Transverse colon (tissue), 4 donors: ENCODE measurements at regions not wholly inside any gene's neighbourhood (a gene's known extent, or its start where the extent isn't known, plus 50 kb on each side); places are given as distances from the start of the nearest gene placed in this dataset.

ENCODE experiments used
- DNase-seq: peaks from one replicate; pipeline ENCODE4 v3.0.0-alpha.2; 2019
- H3K27ac ChIP-seq, 4 donors: fragments of 200-600 bp; sonication (generic); 2 replicates each; pipeline ENCODE4 v1.5.1; 2016 to 2018; ENCODE audit warnings: inconsistent platforms in 4 of 4
- H3K27me3 ChIP-seq: fragments of 200-600 bp; sonication (generic); 2 replicates; pipeline ENCODE4 v1.5.1; 2017; ENCODE audit warnings: inconsistent platforms
- H3K36me3 ChIP-seq, 4 donors: fragments of 200-600 bp; sonication (generic); 2 replicates each; pipeline ENCODE4 v1.5.1; 2017 to 2019; ENCODE audit warnings: inconsistent platforms in 4 of 4
- H3K4me1 ChIP-seq, 4 donors: fragments of 200-600 bp; sonication (generic); 2 replicates each; pipeline ENCODE4 v1.5.1; 2017 to 2020; ENCODE audit warnings: inconsistent platforms in 4 of 4
- H3K4me3 ChIP-seq, 4 donors: fragments of 200-600 bp; sonication (generic); 1 replicate in 1 of 4; 2 replicates in 3 of 4; pipeline versions ENCODE4 v1.5.1 to v1.6.1; 2017 to 2019; ENCODE audit warnings: inconsistent platforms in 4 of 4
- H3K9me3 ChIP-seq, 2 donors: fragments of 200-600 bp; sonication (generic); 2 replicates each; pipeline ENCODE4 v1.5.1; 2017 to 2019; ENCODE audit warnings: inconsistent platforms in 2 of 2
- CTCF ChIP-seq, 5 experiments: fragments of 200-600 bp in 3 of 5; fragments of 450-650 bp in 2 of 5; sonication (generic) in 3 of 5; IDR thresholded peaks; 1 replicate in 2 of 5; 2 replicates in 3 of 5; pipeline ENCODE4 v1.5.1; 2016 to 2017; ENCODE audit warnings: antibody characterized with exemption in 5 of 5, inconsistent platforms in 3 of 5, mild to moderate bottlenecking in 2 of 5, moderate library complexity in 1 of 5
- EP300 ChIP-seq: sonication (generic); formaldehyde crosslinking; IDR thresholded peaks from one replicate; pipeline ENCODE4 v1.6.1; 2017; ENCODE audit warnings: antibody characterized with exemption, low read depth
- POLR2A ChIP-seq: fragments of 450-650 bp; IDR thresholded peaks from one replicate; pipeline ENCODE4 v1.6.1; 2016; ENCODE audit warnings: antibody characterized with exemption, mild to moderate bottlenecking, moderate library complexity
- POLR2AphosphoS5 ChIP-seq, 3 donors: sonication (generic); formaldehyde crosslinking; IDR thresholded peaks; one replicate each; pipeline ENCODE4 v1.6.1; 2016; ENCODE audit warnings: antibody characterized with exemption in 3 of 3
- WGBS, 2 donors: methylation state at CpG; one replicate each; pipeline ENCODE4 v1.1.5; 2018; ENCODE audit warnings: low coverage in 1 of 2; 5-methylcytosine and 5-hydroxymethylcytosine counted together
- in situ Hi-C, 4 donors: fragments of 200-750 bp; cut with MboI; loops; one replicate each; pipeline versions ENCODE4 v1.15.0 to v1.15.1; 2017; ENCODE audit warnings: low sequenced_read_pairs in 3 of 4, low pct_ligation_motif_present in 1 of 4, low pct_unique_long_range_greater_than_20kb in 1 of 4
- intact Hi-C: fragments of 100-400 bp; cut with DNase I; formaldehyde crosslinking; loops from one replicate; pipeline ENCODE4 v1.15.1; 2023; ENCODE audit warnings: low total_unique reads

- H3K4me3 ChIP-seq = no peak overlapping the region
- intact Hi-C loops = no loop called here
- 76 to 86% methylated on average over 1 to 7 of the region's 7 CpGs for WGBS, 2 donors
- no peaks in the 10 kb centered on the region for H3K36me3 ChIP-seq
- no peak for DNase-seq
- no peaks in the 10 kb centered on the region for H3K9me3 ChIP-seq
- H3K27ac ChIP-seq = peak overlapping the region; percentile 62 to 84 (median 71)
- no peak for TF ChIP-seq CTCF (IDR thresholded peaks at IDR 0.05)
- TF ChIP-seq EP300 = no peak
- H3K4me1 ChIP-seq = peaks cover 0 to 30% (median 0%) of the 10 kb centered on the region in 4 donors
- in situ Hi-C loops = no loop called here
- no peaks in the 10 kb centered on the region for H3K27me3 ChIP-seq
Measured at GRCh38 chr6:169071394-169071793, 182.3 kb downstream of the THBS2 start.

- peak; percentile 53 to 72 (median 58) for TF ChIP-seq POLR2AphosphoS5 (IDR thresholded peaks at IDR 0.05)
- no peak for TF ChIP-seq EP300
- peak; percentile 65 for DNase-seq
- Histone ChIP-seq H3K9me3 (no peaks in the 10 kb centered on the region), H3K27me3 (no peaks in the 10 kb centered on the region), H3K36me3 (no peaks in the 10 kb centered on the region), H3K4me1 (peaks cover 0 to 30% (median 0%) of the 10 kb centered on the region in 4 donors), H3K4me3 (no peak overlapping the region), H3K27ac (peak overlapping the region; percentile 62 to 84 (median 71))
- intact Hi-C loops = no loop called here
- in situ Hi-C loops = no loop called here
- 44 to 47% methylated on average over 2 to 14 of the region's 14 CpGs for WGBS, 2 donors
Measured at GRCh38 chr6:169070506-169071176, 183.0 kb downstream of the THBS2 start.

- intact Hi-C loops (no loop called here), in situ Hi-C loops (no loop called here)
- Histone ChIP-seq H3K36me3 (no peaks in the 10 kb centered on the region), H3K9me3 (no peaks in the 10 kb centered on the region), H3K4me1 (peaks cover 0 to 26% (median 0%) of the 10 kb centered on the region in 4 donors), H3K4me3 (no peak overlapping the region), H3K27ac (peak overlapping the region in 3 of 4 donors; percentile 62 to 84 (median 78)), H3K27me3 (no peaks in the 10 kb centered on the region)
- no peak for TF ChIP-seq POLR2AphosphoS5 (IDR thresholded peaks at IDR 0.05)
- no peak for TF ChIP-seq EP300
- TF ChIP-seq POLR2A = no peak
- TF ChIP-seq CTCF (IDR thresholded peaks at IDR 0.05) = no peak
- 62 to 89% methylated on average over 3 to 7 of the region's 7 CpGs for WGBS, 2 donors
- no peak for DNase-seq
Measured at GRCh38 chr6:169069356-169069755, 184.3 kb downstream of the THBS2 start.

GRCh38 chr6:169064194-169064593 lies 189.5 kb downstream of the THBS2 start:
- Histone ChIP-seq H3K27me3 (no peaks in the 10 kb centered on the region), H3K36me3 (no peaks in the 10 kb centered on the region), H3K4me1 (no peaks in the 10 kb centered on the region), H3K9me3 (no peaks in the 10 kb centered on the region), H3K4me3 (no peak overlapping the region), H3K27ac (no peak overlapping the region)
- in situ Hi-C loops = no loop called here
- no peak for DNase-seq
- intact Hi-C loops = no loop called here
- TF ChIP-seq EP300 (no peak), POLR2AphosphoS5 (IDR thresholded peaks at IDR 0.05) (no peak), POLR2A (no peak), CTCF (IDR thresholded peaks at IDR 0.05) (no peak)
- WGBS, 2 donors = 80 to 87% methylated on average over 7 of the region's 7 CpGs

GRCh38 chr6:169062272-169062671 lies 191.4 kb downstream of the THBS2 start:
- intact Hi-C loops (no loop called here), in situ Hi-C loops (no loop called here)
- no peaks in the 10 kb centered on the region for H3K27me3 ChIP-seq
- H3K4me1 ChIP-seq = no peaks in the 10 kb centered on the region
- no peak overlapping the region for H3K27ac ChIP-seq
- no peak overlapping the region for H3K4me3 ChIP-seq
- no peaks in the 10 kb centered on the region for H3K9me3 ChIP-seq
- no peak for TF ChIP-seq POLR2AphosphoS5 (IDR thresholded peaks at IDR 0.05)
- no peak for TF ChIP-seq CTCF (IDR thresholded peaks at IDR 0.05)
- TF ChIP-seq EP300 = no peak
- no peaks in the 10 kb centered on the region for H3K36me3 ChIP-seq
- no peak for DNase-seq
- 95% methylated on average over 11 of the region's 12 CpGs; no CpG with 5 or more reads in 1 of the 2 donors for WGBS, 2 donors
